GM12878 (cell line): ENCODE measurements at regions not wholly inside any gene's neighbourhood (a gene's known extent, or its start where the extent isn't known, plus 50 kb on each side); places are given as distances from the start of the nearest gene placed in this dataset.

ENCODE experiments used
- ATF2 ChIP-seq: IDR thresholded peaks from 2 replicates; pipeline ENCODE4 v1.6.1; 2012; ENCODE audit warnings: low read length, inconsistent platforms
- CHD4 ChIP-seq: fragments of 200-600 bp; sonication (generic); IDR thresholded peaks from 2 replicates; pipeline ENCODE4 v1.6.1; 2016; ENCODE audit warnings: mild to moderate bottlenecking
- ESRRA ChIP-seq: IDR thresholded peaks from 2 replicates; pipeline ENCODE4 v1.6.1; 2012; ENCODE audit warnings: mild to moderate bottlenecking, low read length, improper control_type of control experiment
- GATAD2B ChIP-seq: fragments of 450-650 bp; conservative IDR thresholded peaks from 2 replicates; pipeline ENCODE4 v1.6.1; 2017; ENCODE audit warnings: low read depth, mild to moderate bottlenecking, moderate library complexity
- HSF1 ChIP-seq: fragments of 150-350 bp; IDR thresholded peaks from 2 replicates; pipeline ENCODE4 v1.6.1; 2014; ENCODE audit warnings: mild to moderate bottlenecking, low read depth, low read length
- NBN ChIP-seq: fragments of 450-650 bp; IDR thresholded peaks from 2 replicates; pipeline ENCODE4 v1.6.1; 2016
- NFIC ChIP-seq: IDR thresholded peaks from 2 replicates; pipeline ENCODE4 v1.6.1; 2012; ENCODE audit warnings: low read depth, mild to moderate bottlenecking, inconsistent platforms, low read length, moderate library complexity
- SKIL ChIP-seq: fragments of 450-650 bp; IDR thresholded peaks from 2 replicates; pipeline ENCODE4 v1.6.1; 2017; ENCODE audit warnings: mild to moderate bottlenecking, low read depth, inconsistent platforms; ENCODE audit not compliant: poor library complexity, severe bottlenecking
- ZBTB11 ChIP-seq: fragments of 450-650 bp; formaldehyde crosslinking; IDR thresholded peaks from 2 replicates; pipeline ENCODE4 v1.5.0; 2022; ENCODE audit warnings: mild to moderate bottlenecking, missing genetic modification characterization
- ZNF24 ChIP-seq: fragments of 450-650 bp; IDR thresholded peaks from 2 replicates; pipeline ENCODE4 v1.6.1; 2017; ENCODE audit warnings: antibody characterized with exemption, mild to moderate bottlenecking
- TF ChIP-seq, protein P1 (sequence below): fragments of 450-650 bp; formaldehyde crosslinking; IDR thresholded peaks from 2 replicates; pipeline ENCODE4 v1.4.0; 2022; ENCODE audit warnings: mild to moderate bottlenecking, moderate library complexity
- TF ChIP-seq, protein P2 (sequence below): IDR thresholded peaks from 2 replicates; pipeline ENCODE4 v1.6.1; 2011; ENCODE audit warnings: low read depth, mild to moderate bottlenecking, low read length, moderate library complexity, borderline replicate concordance; ENCODE audit errors: extremely low read depth
- TF ChIP-seq, protein P3 (sequence below): fragments of 450-650 bp; IDR thresholded peaks from 2 replicates; pipeline ENCODE4 v1.6.1; 2018; ENCODE audit warnings: mild to moderate bottlenecking, low read depth, moderate library complexity; ENCODE audit not compliant: partially characterized antibody

GRCh38 chr5:155285706-155286105, 272.2 kb downstream of the KIF4B start (continued):
- TF ChIP-seq, protein P1, sequence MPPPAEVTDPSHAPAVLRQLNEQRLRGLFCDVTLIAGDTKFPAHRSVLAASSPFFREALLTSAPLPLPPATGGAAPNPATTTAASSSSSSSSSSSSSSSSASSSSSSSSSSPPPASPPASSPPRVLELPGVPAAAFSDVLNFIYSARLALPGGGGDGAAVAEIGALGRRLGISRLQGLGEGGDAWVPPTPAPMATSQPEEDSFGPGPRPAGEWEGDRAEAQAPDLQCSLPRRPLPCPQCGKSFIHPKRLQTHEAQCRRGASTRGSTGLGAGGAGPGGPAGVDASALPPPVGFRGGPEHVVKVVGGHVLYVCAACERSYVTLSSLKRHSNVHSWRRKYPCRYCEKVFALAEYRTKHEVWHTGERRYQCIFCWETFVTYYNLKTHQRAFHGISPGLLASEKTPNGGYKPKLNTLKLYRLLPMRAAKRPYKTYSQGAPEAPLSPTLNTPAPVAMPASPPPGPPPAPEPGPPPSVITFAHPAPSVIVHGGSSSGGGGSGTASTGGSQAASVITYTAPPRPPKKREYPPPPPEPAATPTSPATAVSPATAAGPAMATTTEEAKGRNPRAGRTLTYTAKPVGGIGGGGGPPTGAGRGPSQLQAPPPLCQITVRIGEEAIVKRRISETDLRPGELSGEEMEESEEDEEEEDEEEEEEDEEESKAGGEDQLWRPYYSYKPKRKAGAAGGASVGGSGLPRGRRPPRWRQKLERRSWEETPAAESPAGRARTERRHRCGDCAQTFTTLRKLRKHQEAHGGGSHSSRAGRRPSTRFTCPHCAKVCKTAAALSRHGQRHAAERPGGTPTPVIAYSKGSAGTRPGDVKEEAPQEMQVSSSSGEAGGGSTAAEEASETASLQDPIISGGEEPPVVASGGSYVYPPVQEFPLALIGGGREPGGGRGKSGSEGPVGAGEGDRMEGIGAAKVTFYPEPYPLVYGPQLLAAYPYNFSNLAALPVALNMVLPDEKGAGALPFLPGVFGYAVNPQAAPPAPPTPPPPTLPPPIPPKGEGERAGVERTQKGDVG (CRISPR knock-in tag): no peak
- TF ChIP-seq ATF2: no peak
- TF ChIP-seq, protein P2, sequence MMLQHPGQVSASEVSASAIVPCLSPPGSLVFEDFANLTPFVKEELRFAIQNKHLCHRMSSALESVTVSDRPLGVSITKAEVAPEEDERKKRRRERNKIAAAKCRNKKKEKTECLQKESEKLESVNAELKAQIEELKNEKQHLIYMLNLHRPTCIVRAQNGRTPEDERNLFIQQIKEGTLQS: no peak
- TF ChIP-seq, protein P3, sequence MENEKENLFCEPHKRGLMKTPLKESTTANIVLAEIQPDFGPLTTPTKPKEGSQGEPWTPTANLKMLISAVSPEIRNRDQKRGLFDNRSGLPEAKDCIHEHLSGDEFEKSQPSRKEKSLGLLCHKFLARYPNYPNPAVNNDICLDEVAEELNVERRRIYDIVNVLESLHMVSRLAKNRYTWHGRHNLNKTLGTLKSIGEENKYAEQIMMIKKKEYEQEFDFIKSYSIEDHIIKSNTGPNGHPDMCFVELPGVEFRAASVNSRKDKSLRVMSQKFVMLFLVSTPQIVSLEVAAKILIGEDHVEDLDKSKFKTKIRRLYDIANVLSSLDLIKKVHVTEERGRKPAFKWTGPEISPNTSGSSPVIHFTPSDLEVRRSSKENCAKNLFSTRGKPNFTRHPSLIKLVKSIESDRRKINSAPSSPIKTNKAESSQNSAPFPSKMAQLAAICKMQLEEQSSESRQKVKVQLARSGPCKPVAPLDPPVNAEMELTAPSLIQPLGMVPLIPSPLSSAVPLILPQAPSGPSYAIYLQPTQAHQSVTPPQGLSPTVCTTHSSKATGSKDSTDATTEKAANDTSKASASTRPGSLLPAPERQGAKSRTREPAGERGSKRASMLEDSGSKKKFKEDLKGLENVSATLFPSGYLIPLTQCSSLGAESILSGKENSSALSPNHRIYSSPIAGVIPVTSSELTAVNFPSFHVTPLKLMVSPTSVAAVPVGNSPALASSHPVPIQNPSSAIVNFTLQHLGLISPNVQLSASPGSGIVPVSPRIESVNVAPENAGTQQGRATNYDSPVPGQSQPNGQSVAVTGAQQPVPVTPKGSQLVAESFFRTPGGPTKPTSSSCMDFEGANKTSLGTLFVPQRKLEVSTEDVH: no peak
- TF ChIP-seq CHD4: no peak
- TF ChIP-seq SKIL: no peak
- no peak for TF ChIP-seq GATAD2B
- TF ChIP-seq NFIC: no peak
- no peak for TF ChIP-seq ESRRA
- TF ChIP-seq HSF1: no peak
- TF ChIP-seq NBN: no peak
- TF ChIP-seq ZBTB11: no peak
- TF ChIP-seq ZNF24: no peak
